ENCODE measurements at regions not wholly inside any gene's neighbourhood (a gene's known extent, or its start where the extent isn't known, plus 50 kb on each side); places are given as distances from the start of the nearest gene placed in this dataset.
"Not testable (repeated sequence)": the region's sequence is repeated elsewhere in the genome, so short reads cannot be mapped to it uniquely, and the experiment has no call there.

DNA sequence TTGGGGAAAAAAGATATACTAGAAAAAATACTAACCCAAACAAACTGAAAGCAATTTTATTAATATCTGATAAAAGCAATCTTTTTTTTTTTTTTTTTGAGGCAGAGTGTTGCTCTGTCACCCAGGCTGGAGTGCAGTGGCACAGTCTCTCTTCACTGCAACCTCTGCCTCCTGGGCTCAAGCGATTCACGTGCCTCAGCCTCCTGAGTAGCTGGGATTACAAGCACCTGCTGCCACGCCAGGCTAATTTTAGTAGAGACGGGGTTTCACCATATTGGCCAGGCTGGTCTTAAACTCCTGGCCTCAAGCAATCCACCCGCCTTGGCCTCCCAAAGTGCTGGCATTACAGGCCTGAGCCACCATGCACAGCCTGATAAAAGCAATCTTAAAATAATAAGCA, 467.5 kb upstream of the TNC start:
- DNase-seq, result not testable (repeated sequence)

DNA sequence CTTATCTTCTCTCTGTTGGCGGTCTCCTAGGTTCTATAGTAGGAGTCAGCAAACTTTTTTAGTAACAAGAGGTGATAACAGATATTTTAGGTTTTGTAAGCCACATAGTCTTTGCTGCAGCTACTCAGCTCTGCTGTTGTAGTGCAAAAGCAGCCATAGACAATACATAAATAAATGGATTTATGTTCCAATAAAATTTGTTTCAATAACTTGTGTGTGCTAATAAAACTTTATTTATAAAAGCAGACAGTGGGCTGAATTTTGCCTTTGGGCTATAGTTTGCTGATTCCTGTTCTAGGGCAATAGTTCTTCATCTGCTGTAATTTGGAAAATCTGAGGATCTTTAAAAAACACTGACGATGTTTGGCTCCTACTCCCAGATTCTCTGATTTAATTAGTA, 469.4 kb upstream of the TNC start:
- DNase-seq, result no peak

DNA sequence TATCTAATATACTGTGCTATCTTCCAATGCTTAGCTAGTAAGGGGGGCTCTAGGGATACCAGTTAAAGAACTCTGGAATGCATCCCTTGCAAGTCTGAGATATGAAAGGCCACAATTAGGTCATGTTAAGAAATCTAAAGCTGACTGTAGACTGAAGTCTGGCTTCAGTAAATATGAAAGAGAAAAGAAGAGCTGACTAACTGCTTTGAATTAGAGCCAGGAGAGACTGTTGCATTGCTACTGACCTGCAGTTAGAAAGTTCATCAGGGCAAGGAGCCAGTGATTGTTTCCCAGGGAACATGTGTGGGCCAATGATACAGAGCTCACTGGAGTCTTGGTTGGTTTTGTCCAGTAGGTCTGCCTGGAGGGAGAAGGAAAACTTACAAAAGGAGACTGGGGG, 472.1 kb upstream of the TNC start:
- no peak for DNase-seq

DNA sequence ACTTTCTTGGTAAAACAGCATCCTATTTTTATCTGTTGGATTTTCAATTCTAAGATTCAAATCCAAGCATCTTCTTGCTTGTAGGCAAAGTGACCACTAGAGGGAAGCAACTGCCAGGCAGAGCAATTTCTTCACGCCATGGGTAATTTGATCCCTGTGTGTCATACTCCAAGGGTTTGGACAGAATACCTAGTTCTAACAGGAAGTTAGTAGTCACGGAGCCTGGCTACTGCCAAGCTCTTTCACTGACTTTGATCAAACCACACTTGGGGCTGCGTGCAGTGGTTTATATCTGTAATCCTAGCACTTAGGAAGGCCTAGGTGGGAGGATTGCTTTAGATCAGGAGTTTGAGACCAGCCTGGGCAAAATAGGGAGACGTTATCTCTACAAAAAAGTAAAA, 473.6 kb upstream of the TNC start:
- DNase-seq, result no peak

DNA sequence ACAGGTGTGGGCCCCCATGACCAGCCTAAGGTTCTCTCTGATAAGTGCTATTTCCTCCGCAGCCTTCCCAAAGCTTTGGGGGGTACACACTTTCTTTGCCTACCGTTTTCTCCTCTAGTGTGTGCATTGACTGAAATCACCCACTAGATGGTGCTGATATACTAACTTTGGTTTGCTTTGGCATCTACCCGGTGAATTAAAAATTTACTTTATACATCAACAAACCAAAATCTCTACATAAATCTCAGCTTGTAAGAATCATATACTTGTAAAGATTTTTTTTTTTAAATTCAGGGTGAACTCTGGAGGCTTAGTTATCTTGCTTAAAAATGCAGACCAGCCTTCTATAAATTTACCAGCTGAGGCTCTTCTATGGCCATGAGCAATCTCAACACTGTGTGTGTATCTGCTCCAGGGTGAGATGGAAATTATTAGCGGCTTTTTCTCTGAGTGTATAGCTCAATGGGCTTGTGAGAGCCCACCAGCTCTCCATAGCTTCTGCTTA, 475.7 kb upstream of the TNC start:
- no peak for DNase-seq

DNA sequence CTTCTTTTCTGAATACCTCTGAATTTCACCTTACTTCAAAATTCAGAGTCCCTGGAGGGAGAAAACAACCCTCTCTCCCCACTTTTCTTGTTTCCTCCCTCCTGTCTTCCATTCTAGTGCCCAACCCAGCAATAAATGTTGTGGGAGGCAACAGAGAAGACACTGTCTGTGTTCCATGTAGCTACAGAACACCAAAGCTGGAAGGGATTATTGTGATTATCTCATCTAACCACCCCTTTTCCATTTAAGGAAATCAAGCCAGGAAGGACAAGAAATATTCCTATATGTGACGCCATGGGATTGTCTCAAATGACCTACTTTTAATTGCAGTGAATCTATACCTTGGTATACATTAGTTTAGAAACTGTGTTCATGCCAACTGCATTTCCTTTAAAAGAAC, 476.6 kb upstream of the TNC start:
- DNase-seq, result no peak

GRCh38 chr9:115596021-115596745, 478.2 kb upstream of the TNC start:
- DNase-seq, result no peak

- DNase-seq, result no peak
These were observed 478.8 kb upstream of the TNC start for GRCh38 chr9:115596746-115597080.

DNA sequence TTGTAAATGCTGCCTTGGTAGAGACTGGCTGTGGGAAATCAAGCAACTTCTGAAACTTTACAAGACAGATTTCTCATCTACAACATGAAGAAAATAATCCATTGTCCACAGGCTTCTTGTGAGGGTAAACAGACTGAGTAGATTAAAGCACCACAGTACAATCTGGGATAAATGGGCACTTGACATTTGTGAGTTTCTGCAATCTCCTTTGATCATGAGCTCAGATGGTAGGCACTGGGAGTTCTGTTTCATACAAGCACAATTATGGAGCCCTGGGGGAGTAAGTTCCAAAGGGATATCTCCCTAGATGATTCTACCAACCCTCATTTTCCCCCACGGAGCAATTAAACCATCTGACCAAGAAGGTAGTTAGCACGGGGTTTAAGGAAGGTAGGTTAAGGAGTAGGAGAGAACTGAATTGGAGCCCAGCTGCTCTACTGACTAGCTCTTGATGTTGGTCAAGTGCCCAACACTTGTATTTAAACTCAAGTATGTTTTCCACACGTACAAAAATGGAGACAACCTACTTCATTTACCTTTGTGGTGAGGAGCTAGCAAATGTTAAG, 479.5 kb upstream of the TNC start:
- DNase-seq, result no peak

- DNase-seq, result no peak
These were observed 480.8 kb upstream of the TNC start for GRCh38 chr9:115598751-115599150.

GRCh38 chr9:115599898-115600297, 481.9 kb upstream of the TNC start:
- DNase-seq, result no peak

- no peak for DNase-seq
These were observed 483.5 kb upstream of the TNC start for GRCh38 chr9:115601434-115601833.

DNA sequence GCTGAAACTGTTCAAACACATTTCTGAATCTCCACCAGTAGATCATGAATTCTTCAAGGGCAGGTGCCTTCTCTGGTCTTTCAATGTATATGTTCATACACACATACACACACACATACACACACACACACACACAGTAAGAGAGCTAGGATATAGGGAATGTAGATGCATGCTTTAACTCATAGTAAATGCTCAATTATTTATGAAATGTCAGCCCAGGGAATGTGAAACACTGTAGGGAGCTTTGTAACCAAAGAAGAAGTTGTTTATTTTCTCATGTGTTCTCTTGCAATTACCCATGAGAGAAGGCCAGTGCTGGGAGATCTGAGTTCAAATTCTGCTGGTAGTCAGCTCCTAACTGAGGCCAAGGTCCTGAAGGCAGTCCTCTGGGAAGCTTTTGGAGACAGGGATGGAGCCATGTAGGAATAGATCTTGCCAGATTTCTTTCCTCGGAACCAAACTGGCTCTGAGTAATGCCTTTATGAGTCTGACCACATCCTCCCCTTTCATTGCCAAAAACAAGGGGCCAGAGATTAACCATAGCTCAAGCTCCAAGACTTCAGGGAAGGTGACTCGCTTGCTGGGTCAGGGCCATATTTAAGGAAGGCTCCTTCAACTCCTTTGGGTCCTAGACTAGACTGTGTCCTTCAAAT, 487.0 kb upstream of the TNC start:
- no peak for DNase-seq

GRCh38 chr9:115606838-115607237, 488.9 kb upstream of the TNC start:
- no peak for DNase-seq

DNA sequence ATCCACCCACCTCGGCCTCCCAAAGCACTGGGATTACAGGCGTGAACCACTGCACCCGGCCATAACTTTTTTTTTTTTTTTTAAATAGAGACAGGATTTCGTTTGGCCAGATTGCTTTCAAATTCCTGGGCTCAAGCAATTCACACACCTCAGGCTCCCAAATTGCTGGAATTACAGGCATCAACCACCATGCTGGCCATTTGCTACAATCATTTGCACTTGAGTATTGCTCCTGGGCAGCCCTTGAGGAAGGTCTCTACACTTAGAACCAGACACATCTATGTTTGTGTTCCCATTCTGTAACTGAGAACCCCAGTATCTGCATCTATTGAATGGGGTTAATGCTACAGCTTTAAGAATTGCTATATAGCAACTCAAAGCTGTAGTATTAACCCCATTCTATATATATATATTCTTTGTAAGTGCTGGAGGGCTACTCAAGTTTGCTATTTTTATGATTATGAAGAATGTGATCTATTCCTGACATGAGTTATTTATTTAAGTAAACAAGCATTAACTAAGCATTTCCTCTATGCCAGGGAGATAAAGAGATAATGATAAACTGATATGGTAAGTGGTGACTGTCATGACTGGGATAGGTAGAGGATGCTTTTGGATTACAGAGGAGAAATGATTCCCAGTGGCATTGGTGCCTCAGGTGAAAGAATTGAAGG, 496.5 kb upstream of the TNC start:
- DNase-seq, result no peak

DNA sequence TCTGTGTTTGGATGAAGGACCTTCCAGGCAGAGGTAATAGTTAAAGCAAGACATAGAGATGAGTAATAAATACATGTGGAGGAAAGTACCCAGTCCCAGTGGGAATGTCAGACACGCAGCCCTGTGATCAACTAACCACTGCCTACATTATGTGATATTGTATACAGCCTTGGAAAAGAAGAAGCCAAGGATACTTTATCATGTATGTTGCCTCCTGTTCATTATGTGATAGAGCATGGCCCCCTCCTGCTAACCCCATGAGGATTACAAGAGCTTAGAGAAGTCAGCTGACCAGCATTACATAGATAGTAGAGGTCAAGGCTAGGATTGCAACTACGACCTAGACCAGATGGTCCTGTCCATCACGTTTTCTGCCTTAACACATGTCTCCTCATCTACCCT, 497.0 kb upstream of the TNC start:
- no peak for DNase-seq

DNA sequence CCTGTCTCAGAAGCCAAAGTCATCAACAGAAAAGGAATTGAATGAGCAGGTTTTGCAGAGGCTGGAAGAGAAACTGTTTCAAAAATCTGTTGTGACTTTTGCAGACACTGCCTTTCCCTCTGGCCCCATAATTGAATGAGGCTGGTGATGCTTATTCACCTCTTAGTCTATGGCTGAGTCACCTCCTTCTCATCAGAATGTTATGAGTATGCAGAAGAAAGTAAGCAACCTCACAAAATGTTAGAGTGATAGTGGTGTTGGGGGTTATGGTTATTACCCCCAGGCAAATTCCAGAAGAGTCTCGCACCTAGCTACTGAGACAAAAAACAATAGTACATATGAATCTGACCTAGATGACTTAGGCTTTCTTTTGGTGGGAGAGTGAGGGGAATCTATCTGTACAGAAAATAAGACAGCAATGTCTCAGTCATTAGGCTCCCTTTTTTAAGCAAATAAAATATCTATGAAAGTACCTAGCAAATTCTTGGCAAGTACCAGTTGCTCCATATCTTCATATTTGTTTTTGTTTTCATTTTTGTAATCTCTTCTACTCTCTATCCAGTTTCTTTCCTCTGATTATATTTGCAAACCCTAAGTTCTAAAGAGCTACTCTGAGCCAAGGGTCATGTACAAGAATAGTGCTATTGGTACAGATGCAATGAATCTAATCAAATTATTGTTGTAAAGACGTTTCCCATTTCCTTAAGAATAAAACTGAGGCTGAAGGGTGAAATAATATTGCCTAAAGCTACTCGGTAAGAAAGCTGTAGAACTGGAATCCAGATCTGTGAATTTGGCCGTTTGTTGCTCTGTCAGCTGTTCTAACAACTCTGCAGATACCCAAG, 498.1 kb upstream of the TNC start:
- no peak for DNase-seq

GRCh38 chr9:115616666-115617239, 498.8 kb upstream of the TNC start:
- DNase-seq, result no peak

- DNase-seq, result no peak
These were observed 507.3 kb upstream of the TNC start for GRCh38 chr9:115625251-115625650.

DNA sequence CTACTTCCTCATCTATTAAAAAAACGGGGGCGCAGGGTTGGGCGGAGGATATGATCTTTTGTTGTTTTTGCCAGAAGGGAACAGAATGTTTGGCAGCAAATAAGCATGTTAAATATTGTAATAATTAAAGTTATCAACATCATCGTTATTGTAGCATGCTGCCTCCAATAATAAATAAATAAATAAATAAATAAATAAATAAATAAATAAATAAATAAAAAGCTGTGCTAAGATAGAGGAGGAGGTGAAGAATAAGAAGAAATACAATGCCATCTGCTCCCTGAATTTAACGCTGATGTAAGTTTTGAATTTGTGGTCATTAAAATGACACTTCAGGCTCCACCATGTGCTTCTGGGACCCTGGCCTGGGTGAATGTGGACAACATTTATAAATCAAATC, 508.0 kb upstream of the TNC start:
- DNase-seq, result no peak

GRCh38 chr9:115627511-115627910, 509.6 kb upstream of the TNC start:
- no peak for DNase-seq

DNA sequence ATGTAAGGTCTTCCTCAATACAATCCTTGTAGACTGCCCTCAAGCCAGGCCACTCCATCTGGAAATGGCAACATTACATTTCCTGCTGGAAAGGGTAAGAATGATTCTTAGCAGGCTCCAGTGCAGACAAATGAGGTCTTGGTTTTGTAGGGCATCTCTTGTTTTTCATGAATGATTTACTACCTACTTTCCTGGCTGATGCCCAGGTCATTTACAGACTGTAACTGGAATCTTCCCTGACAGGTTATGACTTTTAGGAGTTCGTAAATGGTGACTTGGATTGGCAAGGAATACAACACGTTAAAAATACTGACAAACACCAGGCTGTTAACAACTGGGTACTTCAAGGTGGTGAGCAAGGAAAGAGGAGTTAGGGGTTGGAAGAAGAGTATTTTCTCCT, 510.5 kb upstream of the TNC start:
- no peak for DNase-seq
